ENCODE measurements at regions not wholly inside any gene's neighbourhood (a gene's known extent, or its start where the extent isn't known, plus 50 kb on each side); places are given as distances from the start of the nearest gene placed in this dataset.

GRCh38 chr1:184285401-184286087, 101.3 kb upstream of the C1orf21 start:
- no peak for TF ChIP-seq CREB1 (IDR thresholded peaks at IDR 0.05)
- no peak for TF ChIP-seq POLR2A (IDR thresholded peaks at IDR 0.05; ENCODE audit: control extremely low read depth in 1 of 2, low read depth in 2 of 2, low read length in 2 of 2)
- TF ChIP-seq TEAD4 (IDR thresholded peaks at IDR 0.05; ENCODE audit: low read depth, low read length): no peak
- no peak for TF ChIP-seq JUN (IDR thresholded peaks at IDR 0.05; ENCODE audit: low read depth, low read length)
- TF ChIP-seq EP300 (IDR thresholded peaks at IDR 0.05; ENCODE audit: borderline replicate concordance in 1 of 2, low read depth in 2 of 2, low read length in 2 of 2): no peak
- no peak for TF ChIP-seq CTCF (IDR thresholded peaks at IDR 0.05; ENCODE audit: control extremely low read depth in 1 of 3, insufficient read depth in 1 of 3, low read depth in 1 of 3, low read length in 3 of 3)
- no peak for TF ChIP-seq EZH2 (IDR thresholded peaks at IDR 0.05; ENCODE audit: low read depth, low read length, severe bottlenecking)
- TF ChIP-seq POLR2AphosphoS5 (IDR thresholded peaks at IDR 0.05; ENCODE audit: low read depth, low read length): no peak
- no peak for TF ChIP-seq SUZ12 (IDR thresholded peaks at IDR 0.05; ENCODE audit: low read length)
- no peak for TF ChIP-seq MAX (IDR thresholded peaks at IDR 0.05)
- no peak for TF ChIP-seq BACH1 (IDR thresholded peaks at IDR 0.05; ENCODE audit: low read length)
- no peak for TF ChIP-seq ATF2 (IDR thresholded peaks at IDR 0.05; ENCODE audit: low read length)
- no peak for TF ChIP-seq YY1 (IDR thresholded peaks at IDR 0.05; ENCODE audit: low read depth, low read length)
- no peak for TF ChIP-seq JUND (IDR thresholded peaks at IDR 0.05; ENCODE audit: low read length)
